HG02610 (cell line): ENCODE measurements at regions not wholly inside any gene's neighbourhood (a gene's known extent, or its start where the extent isn't known, plus 50 kb on each side); places are given as distances from the start of the nearest gene placed in this dataset.
"Not testable (repeated sequence)": the region's sequence is repeated elsewhere in the genome, so short reads cannot be mapped to it uniquely, and the experiment has no call there.

Experiments
- ATAC-seq: cut with Tn5 transposase; IDR thresholded peaks from one replicate; pipeline ENCODE4 v1.9.1; 2021; ENCODE audit warnings: mild to moderate bottlenecking, moderate library complexity; ENCODE audit not compliant: unreplicated experiment

DNA sequence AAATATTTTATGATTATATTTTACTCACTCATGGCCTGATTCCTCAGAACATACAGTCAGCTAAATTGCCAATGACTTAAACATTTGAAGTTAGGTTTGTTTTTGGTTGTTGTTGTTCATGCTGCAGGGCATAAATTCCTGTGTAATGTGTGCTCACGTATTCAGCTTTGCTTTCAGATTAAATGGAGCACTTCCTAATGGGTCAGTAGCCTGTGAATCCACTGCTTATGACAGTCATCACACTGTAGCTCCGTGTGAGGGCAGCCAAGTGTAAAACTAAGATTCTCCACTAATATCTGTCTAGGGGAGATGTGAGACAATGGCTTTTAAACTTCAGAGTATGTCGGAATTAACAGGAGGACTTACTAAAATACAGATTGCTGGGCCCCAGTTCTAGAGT, 955.8 kb downstream of the SPATA31A7 start:
- not testable (repeated sequence) for ATAC-seq
